HG02973 (cell line): ENCODE measurements at regions not wholly inside any gene's neighbourhood (a gene's known extent, or its start where the extent isn't known, plus 50 kb on each side); places are given as distances from the start of the nearest gene placed in this dataset.
"Not testable (repeated sequence)": the region's sequence is repeated elsewhere in the genome, so short reads cannot be mapped to it uniquely, and the experiment has no call there.

ENCODE experiments used
- ATAC-seq: cut with Tn5 transposase; IDR thresholded peaks from one replicate; pipeline ENCODE4 v1.9.1; 2021; ENCODE audit warnings: moderate library complexity; ENCODE audit not compliant: unreplicated experiment

DNA sequence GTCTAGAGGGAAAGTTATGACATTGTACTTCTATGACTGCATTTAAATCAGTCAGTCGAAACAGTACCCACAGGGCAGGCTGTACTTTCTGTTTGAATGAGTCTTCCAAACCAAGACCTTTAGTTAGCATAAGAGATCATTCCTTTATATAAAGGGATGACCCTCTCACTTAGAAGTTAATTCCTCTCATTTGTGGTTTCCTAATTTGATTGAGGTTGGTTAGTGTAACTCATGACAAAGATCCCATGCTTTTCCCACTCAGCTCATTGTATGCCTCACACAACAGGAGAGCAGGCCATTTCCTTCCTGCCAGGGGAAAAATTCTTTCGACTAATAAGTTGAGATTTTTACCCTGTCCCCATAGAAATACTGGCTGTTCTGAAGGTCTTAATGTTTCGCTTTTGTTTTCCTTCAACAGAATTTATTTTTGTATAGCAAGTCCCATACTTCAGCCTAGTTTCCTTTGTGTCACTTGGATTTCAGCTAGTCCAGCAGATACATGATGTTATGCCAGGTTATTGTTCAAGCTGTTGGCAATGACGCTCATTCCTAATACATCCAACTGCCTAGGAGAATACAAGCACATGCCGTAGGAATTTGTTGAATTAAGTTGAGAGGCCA, 500.7 kb downstream of the SPATA31D1 start:
- no peak for ATAC-seq

DNA sequence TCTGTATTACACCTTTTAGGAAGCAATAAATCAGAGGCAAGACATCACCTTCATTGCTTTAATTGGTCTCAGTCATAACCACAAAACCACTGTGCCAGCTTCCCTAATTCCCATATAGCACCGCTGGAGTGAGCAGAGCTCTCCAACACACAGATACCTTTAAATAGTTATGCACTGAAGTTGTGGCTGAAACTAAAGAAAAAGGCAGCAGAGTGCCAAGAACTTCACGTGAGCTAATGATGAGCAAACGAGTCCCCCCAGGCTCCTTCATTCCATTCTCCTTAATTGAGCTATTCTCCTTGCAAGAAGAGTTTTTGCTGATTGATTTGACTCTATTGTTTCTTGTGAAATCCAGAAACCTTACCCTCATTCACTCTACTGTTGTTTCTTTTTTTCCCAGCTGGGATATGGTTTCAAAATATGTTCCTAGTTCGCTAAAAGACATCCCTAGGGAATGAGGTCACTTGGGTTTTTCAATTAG, 501.5 kb downstream of the SPATA31D1 start:
- no peak for ATAC-seq

DNA sequence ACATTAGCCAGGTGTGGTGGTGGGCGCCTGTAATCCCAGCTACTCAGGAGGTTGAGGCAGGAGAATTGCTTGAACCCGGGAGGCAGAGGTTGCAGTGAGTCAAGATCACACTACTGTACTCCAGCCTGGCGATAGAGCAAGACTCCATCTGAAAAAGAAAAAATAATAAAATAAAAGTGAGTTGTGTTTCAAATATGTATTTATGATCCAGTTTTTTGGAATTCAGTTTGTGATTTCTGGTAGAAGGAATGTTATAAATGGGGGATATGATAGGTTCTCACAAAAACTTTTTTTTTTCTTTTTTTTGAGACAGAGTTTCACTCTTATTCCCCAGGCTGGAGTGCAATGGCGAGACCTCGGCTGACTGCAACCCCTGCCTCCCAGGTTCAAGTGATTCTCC, 502.2 kb downstream of the SPATA31D1 start:
- ATAC-seq, result not testable (repeated sequence)

DNA sequence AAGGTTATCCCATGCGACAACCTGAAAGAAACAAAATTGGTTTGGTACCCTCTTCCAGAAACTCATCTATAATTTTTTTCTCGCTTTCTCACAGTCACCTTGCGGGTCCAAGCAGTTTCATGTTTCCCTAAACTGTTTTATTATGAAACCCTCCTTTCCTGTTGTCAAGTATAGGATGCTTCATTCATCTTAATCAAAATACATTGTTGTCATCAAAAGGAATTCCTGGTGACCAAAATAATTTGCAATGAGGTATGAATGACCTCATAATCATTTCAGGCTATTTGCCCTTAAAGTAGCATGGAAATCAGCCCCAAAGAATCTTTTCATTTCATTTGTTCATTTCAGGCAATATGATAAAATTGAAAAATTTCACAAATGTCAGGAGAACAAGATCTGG, 503.0 kb downstream of the SPATA31D1 start:
- no peak for ATAC-seq

DNA sequence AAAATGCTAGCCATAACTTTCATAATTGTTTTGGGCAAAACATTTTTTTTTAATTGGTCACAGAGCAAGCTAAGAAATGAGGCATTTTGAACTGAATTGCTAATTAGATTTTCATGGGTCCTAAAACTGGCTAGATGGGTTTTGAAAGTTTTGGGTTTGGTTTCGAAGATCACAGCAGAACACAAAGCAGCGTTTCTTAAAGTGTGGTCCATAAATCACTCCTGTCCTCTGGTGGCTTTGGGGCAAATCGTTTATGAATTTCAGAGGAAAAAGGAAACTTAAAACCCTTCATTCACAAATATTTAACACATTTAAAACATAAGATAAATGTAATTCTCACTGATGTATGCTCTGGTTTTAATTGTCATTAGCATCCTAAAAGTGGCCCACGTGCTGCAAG, 503.7 kb downstream of the SPATA31D1 start:
- no peak for ATAC-seq

DNA sequence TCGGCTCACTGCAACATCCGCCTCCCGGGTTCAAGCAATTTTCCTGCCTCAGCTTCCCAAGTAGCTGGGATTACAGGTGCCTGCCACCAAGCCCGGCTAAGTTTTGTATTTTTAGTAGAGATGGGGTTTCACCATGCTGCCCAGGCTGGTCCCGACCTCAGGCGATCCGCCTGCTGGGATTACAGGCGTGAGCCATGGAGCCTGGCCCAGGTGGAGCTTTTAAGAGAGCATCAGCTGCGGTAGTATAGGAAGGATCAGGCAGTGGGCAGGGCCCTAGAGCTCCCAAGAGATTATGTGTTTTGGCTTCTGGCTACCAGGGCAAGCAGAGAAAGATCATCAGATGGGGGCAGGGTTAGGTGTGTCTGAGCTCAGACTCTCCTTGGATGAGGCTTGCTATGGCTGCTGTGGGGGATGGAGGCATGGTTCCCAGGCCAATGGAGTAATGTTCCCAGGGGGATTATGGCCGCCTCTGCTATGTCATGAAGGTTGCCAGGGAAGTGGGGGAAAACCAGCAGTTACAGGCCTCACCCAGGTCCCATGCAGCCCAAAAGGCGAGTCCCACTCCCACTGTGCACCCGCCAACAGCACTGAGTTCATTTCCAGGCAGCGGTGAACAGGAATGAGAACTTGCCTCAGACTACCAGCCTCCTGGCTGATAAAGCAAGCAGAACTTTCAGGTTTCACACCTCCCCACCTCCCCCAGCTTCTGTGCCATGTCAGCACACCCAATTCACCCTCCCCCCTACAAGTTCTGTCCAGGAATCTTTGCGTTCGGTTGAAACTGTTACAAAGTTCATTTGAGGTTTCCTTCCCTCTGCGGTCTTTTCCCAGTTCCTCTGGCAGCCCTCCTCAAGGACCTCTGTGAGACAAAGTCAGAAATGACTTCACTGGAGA, 507.6 kb downstream of the SPATA31D1 start:
- no peak for ATAC-seq

DNA sequence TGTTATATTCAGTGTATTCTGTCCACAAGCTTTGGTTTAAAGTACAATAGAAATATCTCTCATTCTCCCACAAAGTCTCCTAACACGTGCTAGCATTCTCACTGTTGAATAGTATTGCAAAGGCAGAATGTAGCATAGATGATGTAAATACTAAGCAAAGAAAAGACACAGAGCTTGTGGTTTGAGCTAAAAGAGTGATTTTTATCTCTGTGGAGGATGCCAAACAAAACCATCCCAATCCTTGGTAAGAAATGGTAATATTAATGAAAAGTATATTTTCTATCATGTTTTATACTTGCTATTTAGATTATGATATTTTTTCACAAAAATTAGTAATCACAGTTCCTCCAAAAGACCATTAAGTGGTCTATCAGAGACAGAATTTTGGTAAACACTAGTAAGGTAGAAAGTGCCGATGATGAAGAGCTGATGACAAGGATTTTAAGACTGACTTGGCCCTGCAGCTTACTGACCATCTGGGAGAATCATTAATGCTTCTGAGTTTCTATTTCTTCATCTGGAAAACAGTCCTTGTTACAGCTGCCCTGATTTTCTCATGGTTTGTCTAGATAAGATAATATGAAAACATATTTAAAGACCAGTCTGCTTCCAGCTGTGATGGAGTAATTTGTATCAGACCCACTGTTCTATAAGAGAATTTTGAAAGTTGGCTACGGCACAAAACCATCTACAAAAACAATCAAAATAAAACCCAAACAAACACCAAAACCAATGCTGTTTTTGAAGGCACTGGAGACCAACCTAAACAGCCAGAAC, 510.2 kb downstream of the SPATA31D1 start:
- no peak for ATAC-seq

DNA sequence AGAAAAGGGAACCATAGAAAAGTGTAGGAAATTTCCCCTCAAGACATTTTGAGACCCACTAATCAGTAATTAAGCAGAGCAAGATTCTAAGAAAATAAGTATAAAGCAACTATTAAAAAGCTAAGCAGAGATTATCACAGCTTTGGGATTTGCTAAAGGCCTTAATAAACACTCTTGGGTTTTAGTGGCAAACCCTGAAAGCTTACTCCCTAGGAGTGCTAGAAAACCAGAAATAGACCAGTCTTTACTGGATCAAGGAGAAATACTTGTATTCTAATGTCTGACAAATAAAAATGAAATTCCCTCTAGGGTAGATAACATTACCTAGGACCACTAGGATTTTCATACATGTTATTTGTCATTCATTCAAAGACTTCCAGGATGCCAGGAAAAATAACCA, 510.8 kb downstream of the SPATA31D1 start:
- ATAC-seq, result no peak

DNA sequence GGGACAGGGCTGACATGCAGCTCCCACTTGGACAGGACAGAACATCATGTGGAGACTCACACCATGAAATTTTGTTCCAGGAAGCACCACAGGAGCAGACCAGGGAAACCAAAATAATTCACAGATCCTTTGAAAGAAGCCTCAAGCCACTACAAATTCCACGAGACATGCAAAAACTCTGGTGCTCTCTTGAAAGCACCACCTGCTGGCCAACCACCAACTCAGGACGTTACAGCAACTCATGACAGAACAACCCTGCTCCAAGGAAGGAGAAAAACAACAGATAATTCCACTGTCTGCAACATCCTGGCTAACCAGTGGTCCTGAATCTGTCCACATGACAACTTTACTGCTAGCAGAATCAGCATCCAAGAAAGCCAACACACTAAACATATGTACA, 516.0 kb downstream of the SPATA31D1 start:
- no peak for ATAC-seq

DNA sequence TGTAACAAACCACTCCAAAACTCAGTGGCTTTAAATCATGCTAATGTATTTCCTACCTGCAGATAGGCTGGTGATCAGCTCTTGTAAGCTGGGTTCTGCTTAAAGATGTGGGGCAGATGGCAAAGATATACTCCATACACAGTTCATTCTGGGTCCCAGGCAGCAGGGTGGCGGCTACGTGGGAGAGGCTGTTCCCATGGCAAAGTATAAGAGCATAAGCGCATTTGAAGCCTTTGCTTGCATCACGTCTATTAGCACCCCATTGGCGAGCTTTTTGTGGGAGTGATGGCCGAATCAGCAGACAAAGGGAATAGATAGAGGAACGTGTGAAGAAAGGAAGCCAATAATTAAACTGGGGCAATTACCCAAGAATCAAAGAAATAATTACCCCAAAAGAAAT, 523.1 kb downstream of the SPATA31D1 start:
- ATAC-seq, result no peak

DNA sequence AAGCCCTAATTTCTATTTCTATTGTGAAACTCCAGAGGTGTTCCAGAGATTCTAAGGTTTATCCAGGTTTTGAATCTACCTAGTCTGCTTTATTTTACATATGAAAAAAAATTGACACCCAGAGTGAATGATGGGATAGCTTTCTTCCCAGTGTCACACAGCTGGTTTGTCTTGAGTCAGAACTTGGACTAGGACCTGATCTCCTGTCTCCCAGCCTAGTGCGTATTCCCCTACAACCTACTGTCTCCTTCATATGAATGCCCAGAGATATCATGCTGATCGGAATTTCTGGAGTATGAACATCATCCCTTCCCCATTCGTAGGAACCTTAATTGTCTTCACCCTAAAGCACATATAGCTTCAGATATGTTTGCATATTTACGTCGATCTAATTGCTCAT, 524.2 kb downstream of the SPATA31D1 start:
- ATAC-seq, result no peak

DNA sequence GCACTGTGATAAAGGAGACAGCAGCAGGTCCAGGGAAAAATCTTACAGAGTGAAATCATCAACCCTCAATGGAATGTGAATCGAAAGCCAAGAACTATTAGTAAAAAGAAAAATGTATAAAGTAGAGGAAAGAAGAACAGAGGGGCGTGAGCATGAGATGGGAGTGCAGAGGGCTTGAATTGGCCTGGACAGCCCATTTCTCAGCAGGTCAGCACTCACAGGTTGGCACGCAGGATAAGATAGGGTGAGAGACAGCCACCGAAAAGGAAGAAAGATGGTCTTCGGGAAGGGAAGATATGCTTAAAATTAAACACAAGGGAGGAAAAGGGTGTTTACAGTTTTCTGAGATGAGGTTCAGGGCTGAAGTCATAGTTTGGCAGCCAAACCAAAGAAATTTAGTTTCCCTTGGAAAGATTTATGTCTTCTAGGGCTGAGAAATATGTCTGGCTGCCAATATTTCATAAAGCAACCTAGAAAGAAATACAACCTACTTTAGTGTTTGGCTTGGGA, 524.7 kb downstream of the SPATA31D1 start:
- ATAC-seq, result no peak

DNA sequence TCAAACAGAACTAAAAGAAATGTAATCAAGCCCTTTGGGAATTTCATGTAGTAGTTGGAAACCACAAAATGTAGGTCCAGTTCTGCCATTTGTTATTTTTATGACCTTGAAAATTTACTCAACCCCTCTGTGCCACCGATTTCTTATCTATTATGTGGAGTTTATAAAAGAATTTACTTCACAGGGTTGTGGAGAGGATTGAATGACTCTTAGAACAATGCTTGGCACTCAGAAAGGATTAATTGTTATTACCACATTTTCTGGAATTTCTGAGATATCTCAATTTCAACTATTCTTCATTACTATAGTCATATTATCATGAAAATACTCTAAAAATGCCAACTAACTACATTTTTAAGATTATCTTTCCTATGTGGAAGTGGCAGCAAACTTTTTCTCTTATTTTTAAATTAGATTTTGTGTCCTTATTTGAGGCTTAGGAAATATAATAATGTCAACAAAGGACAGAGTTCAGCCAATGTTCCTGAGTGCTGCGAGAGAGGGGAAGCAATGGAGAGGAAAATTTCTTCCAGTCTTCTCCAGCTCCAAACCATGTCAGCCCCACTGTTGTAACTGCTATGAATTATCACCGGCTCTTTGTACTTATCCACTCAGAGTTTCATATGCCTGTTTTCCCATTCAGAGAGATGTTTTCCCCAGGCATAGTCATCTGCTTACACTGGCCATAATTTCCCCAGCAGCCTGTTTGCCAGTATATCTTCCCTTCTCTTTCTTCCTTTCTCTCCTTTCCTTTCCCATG, 525.6 kb downstream of the SPATA31D1 start:
- no peak for ATAC-seq

DNA sequence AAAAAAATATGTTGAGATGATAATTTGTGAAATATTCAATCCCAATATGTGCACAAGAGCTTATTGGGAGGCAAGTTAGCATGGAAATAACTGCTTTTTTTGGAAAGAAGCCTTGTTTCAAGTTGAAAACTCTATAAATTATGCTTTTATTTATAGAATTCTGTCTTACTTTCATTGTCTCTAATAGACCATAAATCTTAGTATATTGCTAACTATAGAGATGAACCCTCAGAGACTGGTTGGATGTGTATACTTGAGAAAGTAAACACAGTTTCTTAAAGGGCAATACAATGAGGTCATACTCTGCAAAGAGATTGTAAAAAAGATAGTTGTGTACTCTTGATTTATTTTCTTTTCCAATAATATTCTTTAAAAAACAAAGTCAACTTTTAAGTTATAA, 530.3 kb downstream of the SPATA31D1 start:
- no peak for ATAC-seq

DNA sequence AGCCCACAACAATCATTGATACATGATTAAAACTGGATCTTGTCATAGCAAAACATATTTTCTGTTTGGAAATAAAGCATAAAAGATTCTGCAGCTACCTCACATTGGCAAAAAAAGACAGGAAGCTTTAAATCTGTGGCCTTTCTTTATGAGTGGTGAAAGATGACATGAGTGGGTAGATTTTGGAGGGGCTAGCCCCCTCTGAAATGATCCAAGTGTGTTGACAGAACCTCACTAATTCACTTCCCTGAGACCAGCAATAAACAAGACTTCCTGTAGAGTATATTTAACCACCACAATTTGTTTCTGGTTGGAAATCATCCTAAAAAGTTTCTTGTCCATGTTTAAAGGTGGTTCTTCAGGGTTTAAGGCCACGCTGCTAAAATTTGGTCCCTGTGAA, 530.8 kb downstream of the SPATA31D1 start:
- ATAC-seq, result no peak

DNA sequence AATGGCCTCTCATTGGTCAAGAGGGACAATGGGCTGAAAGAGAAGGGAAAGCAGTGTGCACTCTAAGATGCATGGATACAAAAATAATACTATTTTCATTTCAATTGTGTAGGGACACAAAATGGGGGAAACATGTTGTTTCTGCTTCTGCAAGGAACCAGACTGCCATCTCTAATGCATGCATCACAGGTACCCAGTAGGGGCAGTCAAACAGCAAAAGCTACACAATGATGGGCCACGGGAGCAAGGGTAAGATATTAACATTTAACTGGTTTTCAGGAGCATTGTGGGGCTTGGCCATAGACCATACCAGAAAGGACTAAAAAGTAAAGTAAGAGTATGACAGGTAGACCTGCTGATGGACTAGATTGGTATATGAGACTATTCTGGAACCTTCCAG, 535.8 kb downstream of the SPATA31D1 start:
- no peak for ATAC-seq

DNA sequence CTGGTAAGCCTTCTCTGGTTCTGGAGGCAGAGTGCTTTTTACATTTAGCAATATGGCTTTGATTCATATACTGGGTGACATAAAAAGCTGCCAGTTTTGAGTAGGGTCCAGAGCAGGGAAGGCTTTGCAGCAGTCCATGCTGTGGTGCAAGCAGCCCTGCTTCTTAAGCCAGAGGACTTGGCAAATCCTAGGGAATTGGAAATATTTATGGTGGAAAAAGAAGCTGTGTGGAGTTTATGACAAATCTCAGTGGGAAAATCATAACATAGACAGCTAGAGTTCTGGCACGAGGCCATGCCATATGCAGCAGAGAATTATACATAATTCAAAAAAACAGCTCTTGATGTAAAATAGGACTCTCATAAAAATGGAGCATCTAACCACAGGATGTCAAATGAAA, 536.4 kb downstream of the RASEF start:
- ATAC-seq, result no peak

DNA sequence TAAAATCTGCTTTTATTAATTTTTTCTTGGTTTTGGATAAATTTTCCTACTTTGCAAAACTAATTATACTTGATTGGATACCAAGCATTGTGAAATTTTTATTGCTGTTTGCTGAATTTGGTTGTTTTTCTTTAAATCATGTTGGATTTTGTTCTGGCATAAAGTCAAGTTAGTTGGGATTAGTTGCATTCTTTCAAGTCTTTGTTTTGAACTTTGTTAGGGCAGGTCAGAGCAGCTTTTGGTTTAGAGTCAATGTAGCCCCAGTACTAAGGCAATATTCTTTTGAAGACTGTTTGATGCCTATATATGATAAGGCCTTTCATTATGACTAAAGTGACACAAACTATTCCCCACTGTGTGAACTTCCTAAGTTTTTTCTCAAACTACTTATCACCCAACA, 531.1 kb downstream of the RASEF start:
- ATAC-seq, result no peak

DNA sequence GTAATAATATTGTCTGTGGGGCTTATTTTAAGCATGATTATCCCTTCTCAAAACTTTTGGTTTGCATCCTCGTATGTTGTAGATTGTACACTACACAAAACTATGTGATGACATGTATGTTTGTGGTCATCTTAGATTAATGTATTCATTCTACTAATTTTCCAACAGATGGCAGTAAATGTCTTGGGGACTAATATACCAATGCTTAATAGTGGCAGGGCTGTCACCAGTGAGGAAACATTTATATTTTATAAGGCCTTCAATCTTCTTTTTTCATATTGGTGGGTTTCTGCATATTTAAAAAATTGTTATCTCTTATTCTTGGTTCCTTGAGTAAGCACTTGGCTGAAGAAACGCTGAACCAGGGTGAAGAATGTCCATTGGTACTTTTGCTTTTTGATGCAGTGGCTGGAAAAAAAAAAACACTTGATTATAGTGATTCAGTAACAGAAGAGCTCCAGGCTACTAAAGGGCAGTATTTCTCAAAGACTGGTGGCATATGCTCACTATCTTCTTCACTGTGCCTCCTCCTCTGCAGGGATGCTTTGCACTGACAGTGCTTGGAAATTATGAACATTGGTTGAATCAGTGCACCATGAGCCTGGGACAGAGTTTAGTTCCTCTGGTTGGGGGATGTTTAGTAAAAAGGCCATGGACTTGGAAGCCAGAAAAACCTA, 530.3 kb downstream of the RASEF start:
- ATAC-seq, result no peak

DNA sequence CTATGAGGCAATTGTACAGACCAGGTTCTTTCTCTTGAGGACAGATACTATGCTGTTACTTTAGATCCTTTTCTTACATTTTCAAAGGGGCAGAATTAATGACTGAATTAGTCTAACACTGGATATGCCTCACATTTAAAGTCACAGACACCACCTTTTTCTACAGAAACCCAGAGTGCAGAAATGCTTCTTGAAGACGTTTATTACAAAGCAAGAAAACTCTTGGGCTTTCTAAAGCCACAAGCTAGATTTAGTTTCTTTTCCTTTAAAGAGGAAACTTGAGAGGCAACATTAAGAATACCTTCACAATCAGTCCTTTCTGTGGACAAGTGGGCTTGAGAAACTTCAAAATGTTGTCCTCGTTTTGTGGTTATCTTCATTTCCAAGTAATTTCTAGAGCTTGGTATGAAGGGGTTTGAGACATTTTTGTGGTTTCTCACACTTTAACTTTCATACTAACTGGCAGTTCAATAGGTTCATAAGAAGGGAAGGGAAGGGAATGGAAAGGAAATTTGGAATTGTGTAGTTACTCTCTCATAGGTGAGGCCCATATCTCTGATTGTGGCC, 527.4 kb downstream of the RASEF start:
- no peak for ATAC-seq
